ENCODE measurements at regions not wholly inside any gene's neighbourhood (a gene's known extent, or its start where the extent isn't known, plus 50 kb on each side); places are given as distances from the start of the nearest gene placed in this dataset.

DNA sequence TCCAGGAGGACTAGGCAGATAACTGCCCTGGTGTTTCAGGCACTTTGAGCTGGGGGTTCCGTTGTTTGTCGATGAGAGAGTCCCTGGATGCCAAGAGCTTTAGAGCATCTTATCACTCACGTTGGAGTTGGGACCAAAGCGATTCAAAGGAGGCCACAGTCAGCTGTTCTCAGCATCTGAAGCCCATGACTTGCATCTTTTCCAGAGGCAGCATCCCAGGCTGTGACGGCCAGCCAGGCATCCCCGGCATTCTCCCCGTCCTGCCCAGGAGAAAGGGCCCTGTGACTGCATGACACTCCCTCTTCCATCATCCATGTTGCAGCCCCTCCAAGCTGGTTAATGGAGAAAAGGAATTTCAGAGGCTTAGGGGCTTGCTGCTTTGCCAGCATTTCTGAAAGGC lies 520.3 kb downstream of the CDH26 start:
- DNase-seq (ENCODE audit: low read depth): no peak

DNA sequence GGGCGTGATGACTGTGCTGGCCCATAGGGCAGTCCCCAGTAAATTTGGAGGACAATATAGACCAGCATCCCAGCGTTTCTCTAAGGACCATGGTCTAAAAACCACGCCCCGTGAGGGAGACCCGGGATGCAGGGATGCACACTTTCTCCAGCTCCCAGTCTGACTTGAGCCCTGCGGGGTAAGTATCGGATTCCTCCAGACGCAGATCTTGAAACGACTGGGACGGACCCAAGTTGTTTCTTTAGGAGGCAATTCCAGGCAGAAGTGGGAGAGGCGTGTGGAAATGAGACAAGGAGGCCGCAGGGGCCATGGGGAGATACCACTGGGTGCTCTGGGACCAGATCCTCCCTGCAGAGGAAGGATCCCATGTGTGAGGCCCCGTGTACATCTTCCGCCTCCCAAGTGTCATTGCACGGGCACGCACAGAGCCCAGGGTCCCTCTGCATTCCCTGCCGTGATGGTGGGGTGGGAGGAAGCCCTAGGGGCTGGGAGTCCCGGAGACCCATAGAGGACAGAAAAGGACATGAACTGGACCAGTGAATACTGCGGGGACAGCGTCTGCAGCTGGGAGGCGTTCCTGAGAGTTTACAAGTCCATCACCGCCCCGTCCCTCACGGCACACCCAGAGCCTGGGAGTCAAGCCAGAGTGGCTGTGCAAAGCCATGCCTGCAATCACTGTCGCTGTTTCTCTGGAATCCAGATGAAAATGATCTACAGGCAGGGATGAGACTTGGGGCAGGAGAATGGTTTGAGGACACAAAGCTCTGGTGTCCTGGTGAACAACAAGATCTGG lies 522.9 kb downstream of the CDH26 start:
- no peak for DNase-seq (ENCODE audit: low read depth)

DNA sequence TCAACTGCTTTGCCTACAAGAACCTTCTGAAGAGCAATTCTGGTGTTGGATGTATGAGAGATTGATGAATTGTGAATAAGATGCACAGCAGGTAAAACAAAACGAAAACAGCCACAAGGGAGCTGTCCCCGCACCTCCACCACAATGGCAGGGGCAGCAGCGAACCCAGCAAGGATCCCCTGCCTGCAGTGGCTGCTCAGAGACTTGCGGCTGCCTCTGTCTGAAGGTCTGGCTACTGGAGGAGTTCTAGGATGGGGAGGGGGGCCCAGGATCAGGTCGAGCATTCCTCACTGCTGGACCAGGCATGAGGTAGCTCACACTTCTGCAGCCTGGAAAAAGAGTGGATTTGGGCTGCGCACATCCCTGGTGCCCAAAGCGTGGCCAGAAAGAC lies 523.5 kb downstream of the CDH26 start:
- no peak for DNase-seq (ENCODE audit: low read depth)

GRCh38 chr20:60482221-60483008 lies 524.2 kb downstream of the CDH26 start:
- no peak for DNase-seq (ENCODE audit: low read depth)

- no peak for DNase-seq (ENCODE audit: low read depth)
These were observed 525.1 kb downstream of the CDH26 start for GRCh38 chr20:60483371-60483770.

DNA sequence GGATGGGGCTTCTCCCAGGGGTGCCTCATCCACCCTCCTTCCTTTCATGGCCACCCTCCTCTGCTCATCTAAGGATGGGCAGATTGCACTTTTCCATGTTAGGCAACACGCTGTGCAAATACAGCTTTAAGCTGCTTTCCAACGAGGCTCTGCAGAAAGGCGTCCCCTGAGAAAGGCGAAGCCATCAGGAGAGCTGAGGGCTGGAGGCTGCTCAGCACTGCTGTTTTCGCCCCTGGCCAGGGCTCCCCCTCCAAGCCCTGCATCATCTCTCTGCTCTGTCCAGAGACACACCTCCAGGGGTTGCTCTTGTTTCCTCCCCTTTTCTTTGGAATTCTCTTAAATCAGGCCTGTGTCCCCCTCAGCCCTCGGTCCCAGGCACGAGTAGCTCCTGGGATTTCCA lies 526.1 kb downstream of the CDH26 start:
- no peak for DNase-seq (ENCODE audit: low read depth)

- no peak for DNase-seq (ENCODE audit: low read depth)
These were observed 527.0 kb downstream of the CDH26 start for GRCh38 chr20:60485012-60485760.

- no peak for DNase-seq (ENCODE audit: low read depth)
These were observed 528.1 kb downstream of the CDH26 start for GRCh38 chr20:60486315-60486714.

DNA sequence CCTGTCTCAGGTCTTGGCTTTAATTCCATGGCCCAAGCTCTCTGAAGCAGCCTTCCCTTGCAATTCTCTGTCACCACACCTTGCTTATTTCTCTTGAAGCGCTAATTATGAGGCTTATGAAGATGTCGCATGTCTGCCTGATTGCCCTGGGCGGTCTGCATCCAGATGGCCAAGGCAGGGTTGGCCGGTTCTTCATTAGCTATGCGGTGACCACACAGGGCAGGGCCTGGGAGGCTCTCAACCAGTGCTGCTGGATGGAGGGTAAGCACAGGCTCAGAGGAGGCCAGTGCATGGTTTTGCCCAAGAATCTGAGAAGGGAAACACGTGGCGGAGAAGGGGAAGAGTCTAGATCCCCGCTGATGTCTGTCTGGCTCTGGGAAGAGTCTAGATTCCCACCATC lies 528.7 kb downstream of the CDH26 start:
- DNase-seq (ENCODE audit: low read depth): no peak

- no peak for DNase-seq (ENCODE audit: low read depth)
These were observed 532.2 kb downstream of the CDH26 start for GRCh38 chr20:60490217-60491050.

GRCh38 chr20:60491051-60491581 lies 532.9 kb downstream of the CDH26 start:
- DNase-seq (ENCODE audit: low read depth): no peak

DNA sequence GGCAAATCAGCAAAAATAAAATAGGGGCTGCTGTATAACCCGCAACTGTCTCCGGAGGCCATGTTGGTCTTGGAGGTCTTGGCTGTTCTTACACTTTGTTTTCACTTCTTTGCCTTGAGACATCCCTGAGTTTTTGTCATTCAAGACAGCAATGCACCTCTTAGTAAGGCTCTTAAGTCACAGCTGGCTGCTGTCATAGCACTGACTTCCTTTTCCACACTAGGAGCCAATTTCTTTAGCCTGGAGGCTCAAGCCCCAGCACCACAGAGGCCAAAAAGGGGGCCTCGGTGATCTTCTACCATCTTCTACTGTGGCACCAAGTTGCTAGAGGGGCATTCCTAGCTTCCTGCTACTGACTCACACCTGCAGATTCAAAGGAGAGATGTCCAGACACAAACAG lies 536.3 kb downstream of the CDH26 start:
- no peak for DNase-seq (ENCODE audit: low read depth)

DNA sequence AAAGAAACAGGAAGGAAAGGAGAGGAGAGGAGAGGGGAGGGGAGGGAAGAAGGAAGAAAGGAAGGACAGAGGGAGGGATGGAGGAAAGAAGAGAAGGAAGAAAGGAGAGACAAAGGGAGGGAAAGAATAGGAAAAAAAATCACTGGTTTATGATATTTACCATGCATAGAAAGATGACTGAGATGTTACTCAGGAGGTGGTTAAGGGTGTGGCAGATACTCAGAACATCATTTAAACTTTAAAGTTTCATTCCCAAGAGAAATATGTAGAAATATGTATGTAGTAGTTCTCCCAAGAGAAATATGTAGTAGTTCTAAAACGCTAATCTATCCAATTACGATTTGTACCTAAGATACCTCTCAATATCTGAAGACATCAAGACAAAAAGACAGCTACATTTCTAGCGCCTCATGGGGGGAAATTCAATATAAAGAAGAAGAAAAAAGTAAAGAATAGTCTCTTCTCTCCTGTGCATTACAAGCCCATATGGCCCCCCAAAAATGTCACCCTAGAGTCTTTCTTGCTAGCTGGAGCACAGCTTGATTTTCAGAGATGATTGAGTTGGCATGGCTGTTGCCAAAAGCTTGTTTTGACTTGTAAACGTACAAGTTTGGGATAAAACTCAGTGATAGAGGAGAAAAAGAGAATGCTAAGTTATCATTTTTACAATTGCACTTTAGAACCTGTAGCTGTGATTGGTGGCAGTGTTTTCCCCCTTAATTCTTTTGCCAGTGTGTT lies 539.2 kb downstream of the CDH26 start:
- DNase-seq (ENCODE audit: low read depth): no peak

DNA sequence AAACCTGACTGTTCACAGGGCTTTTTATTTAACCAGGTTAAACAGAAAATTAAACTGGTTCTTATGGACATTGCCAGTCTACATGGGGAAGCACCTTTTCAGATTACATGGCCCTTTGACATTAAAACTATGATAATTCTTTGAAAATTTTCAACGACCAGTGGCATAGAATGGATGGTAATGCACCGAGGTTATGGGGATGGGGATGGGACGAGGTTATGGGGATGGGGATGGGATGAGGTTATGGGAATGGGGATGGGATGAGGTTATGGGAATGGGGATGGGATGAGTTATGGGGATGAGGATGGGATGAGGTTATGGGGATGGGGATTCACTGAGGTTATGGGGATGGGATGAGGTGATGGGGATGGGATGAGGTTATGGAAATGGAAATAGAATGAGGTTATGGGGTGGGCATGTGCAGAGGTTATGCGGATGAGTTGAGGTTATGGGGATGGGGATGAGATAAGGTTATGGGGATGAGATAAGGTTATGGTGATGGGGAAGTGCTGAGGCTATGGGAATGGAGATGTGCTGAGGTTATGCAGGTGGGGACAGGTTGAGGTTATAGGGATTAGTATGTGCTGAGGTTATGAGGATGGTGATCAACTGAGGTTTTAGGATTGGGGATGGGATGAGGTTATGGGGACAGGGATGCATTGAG lies 541.9 kb downstream of the CDH26 start:
- no peak for DNase-seq (ENCODE audit: low read depth)

DNA sequence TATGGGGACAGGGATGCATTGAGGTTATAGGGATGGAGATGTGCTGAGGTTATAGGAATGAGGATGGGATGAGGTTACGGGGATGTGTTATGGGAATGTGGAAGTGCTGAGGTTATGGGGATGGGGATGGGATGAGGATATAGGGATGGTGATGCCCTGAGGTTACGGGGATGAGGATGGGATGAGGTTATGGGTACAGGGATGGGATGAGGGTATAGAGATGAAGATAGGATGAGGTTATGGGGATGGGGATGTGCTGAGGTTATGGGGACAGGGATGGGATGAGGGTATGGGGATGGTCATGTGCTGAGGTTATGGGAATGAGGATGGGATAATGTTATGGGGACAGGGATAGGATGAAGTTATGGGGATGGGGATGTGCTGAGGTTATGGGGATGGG lies 542.8 kb downstream of the CDH26 start:
- DNase-seq (ENCODE audit: low read depth): no peak

GRCh38 chr20:60502881-60503280 lies 544.7 kb downstream of the CDH26 start:
- DNase-seq (ENCODE audit: low read depth): no peak

DNA sequence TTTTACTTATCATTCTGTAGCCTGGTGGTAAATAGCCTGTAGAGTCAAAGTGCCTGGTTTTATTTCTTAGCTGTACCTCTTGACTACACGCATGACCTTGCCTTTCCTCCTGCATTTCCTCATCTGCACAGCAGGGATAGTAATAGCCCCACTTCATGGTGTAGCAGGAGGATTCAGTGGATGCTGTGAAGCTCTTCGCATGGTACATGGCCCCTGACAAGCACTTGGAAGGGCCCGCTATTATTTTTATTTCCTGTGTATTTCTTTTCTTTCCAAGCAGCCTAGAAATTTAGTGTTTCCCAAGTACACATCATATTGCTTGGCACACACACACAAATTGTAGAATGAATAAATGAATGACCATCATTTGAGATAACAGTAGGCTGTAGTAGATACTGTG lies 547.2 kb downstream of the CDH26 start:
- no peak for DNase-seq (ENCODE audit: low read depth)

DNA sequence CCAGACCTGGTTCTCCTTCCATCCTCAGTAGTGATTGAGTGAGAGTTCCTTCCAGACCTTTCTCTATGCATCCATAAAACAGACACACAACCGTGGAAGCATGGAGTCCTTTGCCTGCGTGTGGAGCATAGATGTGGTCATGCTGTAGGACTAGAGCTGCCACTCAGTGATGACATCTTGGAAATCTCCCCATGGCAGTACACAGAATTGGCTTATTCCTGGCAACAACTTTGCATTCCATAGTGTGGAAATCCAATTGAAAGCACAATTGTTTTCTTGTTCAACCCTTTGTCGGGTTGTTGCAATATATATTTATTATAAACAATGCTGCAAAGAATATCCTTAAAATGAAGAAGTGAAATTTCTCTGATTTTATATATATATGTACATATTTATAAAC lies 547.8 kb downstream of the CDH26 start:
- no peak for DNase-seq (ENCODE audit: low read depth)

DNA sequence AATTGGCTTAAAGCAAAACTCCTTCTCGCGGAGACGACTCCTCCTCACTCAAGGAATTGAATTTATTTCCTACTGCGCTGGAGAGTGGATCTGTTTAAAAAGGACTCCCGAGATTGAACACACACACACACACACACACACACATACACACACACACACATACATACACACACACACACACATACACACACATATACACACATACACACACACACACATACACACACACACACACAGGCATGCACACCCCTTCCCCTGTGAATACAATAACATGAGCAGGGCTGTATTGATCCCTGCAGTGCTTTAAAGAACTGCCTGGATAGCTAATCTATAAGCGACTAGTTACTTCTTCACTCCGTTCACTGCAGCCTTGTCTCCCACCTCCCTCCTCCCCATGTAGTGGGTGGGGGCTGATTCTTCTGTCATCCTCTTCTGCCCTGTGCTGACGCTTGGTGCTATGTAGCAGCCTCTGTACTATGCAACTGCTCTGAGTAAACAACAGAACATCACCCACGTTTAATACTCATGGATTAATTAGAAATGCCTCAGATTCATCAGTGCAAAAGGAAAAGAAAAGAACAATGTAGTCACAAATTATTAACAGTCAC lies 549.0 kb downstream of the CDH26 start:
- DNase-seq (ENCODE audit: low read depth): no peak

DNA sequence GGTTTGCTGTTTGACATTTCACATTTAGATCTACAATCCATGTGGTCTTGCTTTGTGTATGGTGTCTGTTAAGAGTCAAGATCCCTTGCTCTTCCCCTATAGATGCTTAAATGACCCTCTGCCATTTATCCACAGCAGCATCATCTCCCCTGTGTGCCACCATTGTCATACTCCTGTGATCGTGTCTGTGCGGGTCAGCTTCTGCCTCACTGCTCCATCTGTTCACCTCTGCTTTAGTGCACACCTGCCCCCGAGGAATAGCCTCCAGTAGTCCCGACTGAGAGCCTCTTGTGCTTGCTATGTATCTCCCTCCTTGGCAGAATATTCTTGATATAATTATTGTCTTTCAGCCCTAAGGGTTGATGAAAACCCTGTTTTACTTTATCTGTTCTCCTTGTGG lies 551.2 kb downstream of the CDH26 start:
- DNase-seq (ENCODE audit: low read depth): no peak

Measured in stimulated activated CD8-positive, alpha-beta memory T cell treated with anti-CD3 and anti-CD28 coated beads, Interleukin-12 subunit alpha, Interleukin-12 subunit beta, amount 100 ng/mL, for 1 hour (primary cell).